ENCODE measurements at regions not wholly inside any gene's neighbourhood (a gene's known extent, or its start where the extent isn't known, plus 50 kb on each side); places are given as distances from the start of the nearest gene placed in this dataset.

GRCh38 chr4:23332313-23332712 is 557.5 kb downstream of the PPARGC1A start:
- no peak for DNase-seq (ENCODE audit: low read depth, low spot score)
- in situ Hi-C loops (cut with HindIII; ENCODE audit: low pct_unique_long_range_greater_than_20kb, low sequenced_read_pairs): no loop called here
- H3K4me1 ChIP-seq (ENCODE audit: control insufficient read depth, insufficient read depth, low read length): no peaks in the 10 kb centered on the region
- no peak overlapping the region for H3K4me3 ChIP-seq (ENCODE audit: low read depth in 2 of 2, low read length in 2 of 2)
- no peaks in the 10 kb centered on the region for H3K27me3 ChIP-seq (ENCODE audit: control insufficient read depth, insufficient read depth, low read length)
- ChIA-PET POLR2A (no interaction called here), CTCF (no interaction called here)
- intact Hi-C loops (cut with micrococcal nuclease; ENCODE audit: unreplicated experiment): no loop called here
- H3K9me3 ChIP-seq (ENCODE audit: control insufficient read depth, insufficient read depth, low read depth, low read length): no peaks in the 10 kb centered on the region
- BruUV-seq (replicated peaks): no TSS peak
- H3K27ac ChIP-seq (ENCODE audit: low read length): no peak overlapping the region
- no peaks in the 10 kb centered on the region for H3K36me3 ChIP-seq (ENCODE audit: control insufficient read depth, insufficient read depth, low read length)
- ATAC-seq: no peak
- TF ChIP-seq, protein P1, sequence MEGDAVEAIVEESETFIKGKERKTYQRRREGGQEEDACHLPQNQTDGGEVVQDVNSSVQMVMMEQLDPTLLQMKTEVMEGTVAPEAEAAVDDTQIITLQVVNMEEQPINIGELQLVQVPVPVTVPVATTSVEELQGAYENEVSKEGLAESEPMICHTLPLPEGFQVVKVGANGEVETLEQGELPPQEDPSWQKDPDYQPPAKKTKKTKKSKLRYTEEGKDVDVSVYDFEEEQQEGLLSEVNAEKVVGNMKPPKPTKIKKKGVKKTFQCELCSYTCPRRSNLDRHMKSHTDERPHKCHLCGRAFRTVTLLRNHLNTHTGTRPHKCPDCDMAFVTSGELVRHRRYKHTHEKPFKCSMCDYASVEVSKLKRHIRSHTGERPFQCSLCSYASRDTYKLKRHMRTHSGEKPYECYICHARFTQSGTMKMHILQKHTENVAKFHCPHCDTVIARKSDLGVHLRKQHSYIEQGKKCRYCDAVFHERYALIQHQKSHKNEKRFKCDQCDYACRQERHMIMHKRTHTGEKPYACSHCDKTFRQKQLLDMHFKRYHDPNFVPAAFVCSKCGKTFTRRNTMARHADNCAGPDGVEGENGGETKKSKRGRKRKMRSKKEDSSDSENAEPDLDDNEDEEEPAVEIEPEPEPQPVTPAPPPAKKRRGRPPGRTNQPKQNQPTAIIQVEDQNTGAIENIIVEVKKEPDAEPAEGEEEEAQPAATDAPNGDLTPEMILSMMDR (IDR thresholded peaks at IDR 0.05): no peak
- TF ChIP-seq POLR2AphosphoS5 (IDR thresholded peaks at IDR 0.05; ENCODE audit: low read depth, low read length) (no peak), SIN3A (IDR thresholded peaks at IDR 0.05; ENCODE audit: borderline replicate concordance, insufficient read depth, low read depth, low read length) (no peak), TCF7L2 (IDR thresholded peaks at IDR 0.05; ENCODE audit: low read depth, low read length) (no peak), REST (IDR thresholded peaks at IDR 0.05; ENCODE audit: insufficient read depth in 1 of 2, low read depth in 2 of 2, low read length in 1 of 2) (no peak)

DNA sequence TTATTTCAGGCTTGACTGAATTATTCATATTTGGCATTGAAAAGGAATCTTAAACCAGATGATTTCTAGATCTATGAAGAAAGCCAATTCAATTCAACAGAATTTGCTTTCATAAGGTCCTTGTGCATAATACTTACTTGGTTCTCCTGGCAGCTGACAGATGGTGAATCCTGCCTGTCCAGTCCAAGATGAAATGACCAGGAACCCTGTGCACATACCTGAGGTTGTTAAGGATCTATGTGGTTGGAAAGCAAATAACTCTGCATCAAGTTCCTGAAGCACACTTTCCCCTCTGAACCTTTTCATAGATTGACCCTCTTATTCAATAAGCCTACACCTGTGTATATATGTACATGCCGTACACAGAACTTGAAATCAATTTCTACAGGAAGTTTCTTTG is 562.7 kb downstream of the PPARGC1A start:
- no peak overlapping the region for H3K4me3 ChIP-seq (ENCODE audit: low read depth in 2 of 2, low read length in 2 of 2)
- no peaks in the 10 kb centered on the region for H3K9me3 ChIP-seq (ENCODE audit: control insufficient read depth, insufficient read depth, low read depth, low read length)
- ChIA-PET CTCF (no interaction called here), POLR2A (no interaction called here)
- in situ Hi-C loops (cut with HindIII; ENCODE audit: low pct_unique_long_range_greater_than_20kb, low sequenced_read_pairs) (no loop called here), intact Hi-C loops (cut with micrococcal nuclease; ENCODE audit: unreplicated experiment) (no loop called here)
- H3K36me3 ChIP-seq (ENCODE audit: control insufficient read depth, insufficient read depth, low read length): no peaks in the 10 kb centered on the region
- H3K27ac ChIP-seq (ENCODE audit: low read length): no peak overlapping the region
- BruUV-seq (replicated peaks): no TSS peak
- H3K4me1 ChIP-seq (ENCODE audit: control insufficient read depth, insufficient read depth, low read length): no peaks in the 10 kb centered on the region
- DNase-seq (ENCODE audit: low read depth, low spot score) (no peak), ATAC-seq (no peak)
- no peaks in the 10 kb centered on the region for H3K27me3 ChIP-seq (ENCODE audit: control insufficient read depth, insufficient read depth, low read length)
- TF ChIP-seq TCF7L2 (IDR thresholded peaks at IDR 0.05; ENCODE audit: low read depth, low read length): no peak
- no peak for TF ChIP-seq REST (IDR thresholded peaks at IDR 0.05; ENCODE audit: insufficient read depth in 1 of 2, low read depth in 2 of 2, low read length in 1 of 2)
- TF ChIP-seq, protein P1 (IDR thresholded peaks at IDR 0.05): no peak
- TF ChIP-seq POLR2AphosphoS5 (IDR thresholded peaks at IDR 0.05; ENCODE audit: low read depth, low read length): no peak
- no peak for TF ChIP-seq SIN3A (IDR thresholded peaks at IDR 0.05; ENCODE audit: borderline replicate concordance, insufficient read depth, low read depth, low read length)
